NCI-H69 (cell line): ENCODE measurements at regions not wholly inside any gene's neighbourhood (a gene's known extent, or its start where the extent isn't known, plus 50 kb on each side); places are given as distances from the start of the nearest gene placed in this dataset.
"Not testable (repeated sequence)": the region's sequence is repeated elsewhere in the genome, so short reads cannot be mapped to it uniquely, and the experiment has no call there.

ENCODE experiments used
- DNase-seq: peaks from one replicate; lab custom pipeline; 2025; lab: John Stamatoyannopoulos, UW

- no peak for DNase-seq
Measured at GRCh38 chr2:187057466-187057865, 208.5 kb upstream of the ZSWIM2 start.

DNA sequence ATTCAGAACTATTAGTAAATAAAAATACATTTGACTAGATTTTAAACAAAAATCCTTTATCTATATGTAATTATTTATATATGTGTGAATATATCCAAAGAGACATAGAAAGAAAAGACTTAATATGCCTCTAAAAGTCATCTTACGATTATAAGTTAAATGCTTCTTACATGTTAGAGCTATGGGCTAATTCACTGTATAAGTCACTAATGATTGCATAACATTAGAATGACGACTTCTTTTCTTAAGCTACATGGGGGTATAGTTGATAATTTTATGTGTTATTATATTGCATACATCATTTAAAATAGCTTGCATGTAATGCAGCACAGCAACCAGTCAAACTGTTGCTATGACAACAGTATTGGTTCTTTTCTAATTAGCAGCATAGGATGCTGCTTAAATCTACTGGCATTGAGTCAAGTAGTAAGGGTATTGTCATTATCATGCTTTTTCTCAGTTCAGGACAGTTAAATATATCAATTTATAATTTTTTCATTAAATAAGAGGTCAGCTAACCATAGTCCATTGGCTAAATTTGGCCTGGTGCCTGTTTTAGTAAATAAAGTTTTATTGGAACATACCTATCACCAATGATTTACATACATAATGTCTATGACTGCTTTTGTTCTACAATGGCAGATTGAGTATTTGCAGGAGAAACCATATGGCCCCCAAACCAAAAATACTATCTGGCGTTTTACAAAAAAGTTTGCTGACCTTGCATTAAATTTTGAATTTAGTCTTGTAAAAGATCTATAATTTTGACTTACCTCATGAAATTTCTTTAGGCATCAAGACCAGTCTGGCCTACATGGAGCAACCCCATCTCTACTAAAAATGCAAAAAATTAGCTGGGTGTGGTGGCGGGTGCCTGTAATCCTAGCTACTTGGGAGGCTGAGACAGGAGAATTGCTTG is 207.7 kb upstream of the ZSWIM2 start:
- no peak for DNase-seq

DNA sequence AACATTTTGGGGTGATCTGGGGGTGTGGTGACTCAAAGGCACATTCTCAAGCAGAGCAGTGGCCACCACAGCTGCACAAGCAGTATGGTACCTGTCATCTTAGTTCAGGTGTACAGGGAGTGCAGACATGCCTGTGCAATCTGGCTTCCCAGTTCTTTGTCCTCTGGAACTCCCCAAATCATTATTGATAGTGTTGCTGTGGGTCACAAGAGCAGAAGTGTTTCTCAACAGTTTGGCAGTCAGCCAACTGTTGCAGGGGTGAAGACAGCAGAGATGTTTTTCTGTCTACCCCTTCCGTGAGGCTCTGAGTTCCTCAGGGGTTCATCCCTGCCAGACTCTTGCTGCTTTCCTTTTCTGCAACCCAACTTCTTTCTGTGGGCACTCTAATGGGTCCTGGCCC is 206.5 kb upstream of the ZSWIM2 start:
- DNase-seq = peak; percentile 50

GRCh38 chr2:187054501-187055319 is 205.7 kb upstream of the ZSWIM2 start:
- DNase-seq = peak; percentile 7

GRCh38 chr2:187051350-187051749 is 202.4 kb upstream of the ZSWIM2 start:
- DNase-seq = no peak

- DNase-seq = no peak
Measured at GRCh38 chr2:187050409-187050998, 201.5 kb upstream of the ZSWIM2 start.

GRCh38 chr2:187037310-187037709 is 188.3 kb upstream of the ZSWIM2 start:
- peak; percentile 10 for DNase-seq

DNA sequence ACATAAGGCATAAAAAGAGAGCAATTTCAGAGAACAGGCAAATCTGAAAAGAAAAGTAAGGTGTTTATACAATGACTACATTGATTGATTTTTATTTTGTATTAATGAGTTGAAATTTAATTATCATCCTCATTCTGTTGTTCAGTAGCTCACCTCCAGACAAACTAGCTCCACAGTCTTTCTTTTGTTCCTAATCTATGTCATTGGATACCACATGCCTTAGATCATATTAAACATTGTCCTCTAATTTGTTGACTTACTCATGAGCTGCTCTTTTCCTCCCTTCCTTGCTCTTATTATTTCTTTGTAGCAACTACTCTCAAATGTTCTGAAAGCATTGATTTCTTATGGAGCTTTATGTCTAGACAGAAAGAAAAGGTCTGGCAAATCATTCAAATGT is 185.5 kb upstream of the ZSWIM2 start:
- DNase-seq = peak; percentile 11

- no peak for DNase-seq
Measured at GRCh38 chr2:187024739-187025138, 175.8 kb upstream of the ZSWIM2 start.

DNA sequence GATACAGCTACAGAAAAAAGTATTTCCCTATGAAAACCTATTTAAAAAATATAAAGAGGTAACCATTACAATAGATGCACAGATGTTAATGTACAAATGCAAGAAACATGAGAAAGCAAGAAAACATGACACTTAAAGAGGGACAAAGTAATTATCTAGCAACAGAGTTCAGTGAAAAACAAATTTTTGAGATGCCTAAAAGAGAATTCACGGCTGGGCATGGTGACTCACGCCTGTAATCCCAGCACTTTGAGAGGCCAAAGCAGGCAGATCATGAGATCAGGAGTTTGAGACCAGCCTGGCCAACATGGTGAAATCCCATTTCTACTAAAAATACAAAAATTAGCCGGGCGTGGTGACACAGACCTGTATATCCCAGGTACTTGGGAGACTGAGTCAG is 175.0 kb upstream of the ZSWIM2 start:
- not testable (repeated sequence) for DNase-seq

DNA sequence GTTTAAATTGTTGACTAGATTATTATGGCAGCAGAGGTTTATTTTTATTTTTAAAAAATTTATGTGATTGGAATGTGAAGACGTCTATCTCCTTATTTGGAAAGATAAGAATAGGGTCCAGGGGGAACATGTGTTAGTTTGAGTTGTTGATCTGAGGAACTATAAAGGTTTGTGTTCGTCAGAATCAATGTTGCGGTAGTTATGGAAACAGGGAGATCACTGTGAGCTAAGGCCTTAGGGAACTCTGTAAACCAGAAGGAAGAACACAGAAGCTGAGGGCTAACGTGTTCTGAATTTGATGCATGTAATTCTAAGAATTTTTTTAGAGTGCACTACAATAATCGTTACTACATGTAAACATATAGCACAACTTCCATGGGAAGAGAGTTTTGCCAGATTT is 168.5 kb upstream of the ZSWIM2 start:
- DNase-seq = no peak

- DNase-seq = no peak
Measured at GRCh38 chr2:187013058-187013457, 164.1 kb upstream of the ZSWIM2 start.

DNA sequence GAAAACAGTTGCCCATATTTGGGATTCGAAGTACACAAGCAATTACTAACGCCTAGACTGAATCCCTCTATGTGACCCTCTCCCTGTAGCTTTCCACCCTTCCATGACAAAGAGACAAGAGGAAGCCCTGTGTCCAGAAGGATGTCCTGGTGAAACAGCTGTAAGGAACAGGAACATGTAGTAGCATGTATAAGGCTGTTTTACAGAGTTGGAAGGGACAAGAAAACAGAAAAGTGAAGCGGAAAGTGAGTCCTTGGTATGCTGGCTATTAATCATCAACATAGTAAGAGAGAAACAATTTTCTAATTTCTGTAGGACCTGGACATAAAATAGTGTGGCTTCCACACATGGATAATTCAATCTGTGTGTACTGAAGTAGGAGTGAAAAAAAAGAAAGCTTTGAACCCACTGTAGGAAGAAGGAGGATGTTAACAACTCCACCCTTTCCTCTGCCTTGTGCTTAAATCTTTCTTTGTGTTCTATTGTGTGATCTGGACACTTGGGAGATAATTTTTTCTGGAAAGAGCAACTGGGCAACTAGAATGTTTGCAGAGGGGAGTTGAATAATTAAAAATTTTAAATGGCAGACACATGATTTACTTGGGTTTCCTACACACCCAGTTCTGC is 162.3 kb upstream of the ZSWIM2 start:
- no peak for DNase-seq

- no peak for DNase-seq
Measured at GRCh38 chr2:187009483-187010239, 160.7 kb upstream of the ZSWIM2 start.

DNA sequence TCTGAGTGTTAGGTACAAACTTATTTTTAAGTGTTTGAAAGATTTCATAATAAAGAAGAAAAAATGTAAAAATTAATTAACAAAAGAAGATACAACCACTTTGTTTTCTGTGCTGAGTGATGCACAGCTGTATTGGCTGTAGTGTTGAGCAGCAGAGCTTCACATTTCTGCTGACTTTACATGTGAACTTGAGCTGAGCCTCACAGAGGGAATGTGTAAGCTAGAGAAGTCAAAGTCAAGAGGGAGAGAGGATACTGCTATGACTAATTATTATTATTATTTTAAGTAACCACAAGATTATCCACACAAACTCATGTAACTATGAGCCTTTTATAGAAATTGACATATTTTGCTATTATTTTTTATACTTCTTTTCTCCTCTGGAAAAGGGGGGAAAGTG is 159.1 kb upstream of the ZSWIM2 start:
- DNase-seq = no peak

DNA sequence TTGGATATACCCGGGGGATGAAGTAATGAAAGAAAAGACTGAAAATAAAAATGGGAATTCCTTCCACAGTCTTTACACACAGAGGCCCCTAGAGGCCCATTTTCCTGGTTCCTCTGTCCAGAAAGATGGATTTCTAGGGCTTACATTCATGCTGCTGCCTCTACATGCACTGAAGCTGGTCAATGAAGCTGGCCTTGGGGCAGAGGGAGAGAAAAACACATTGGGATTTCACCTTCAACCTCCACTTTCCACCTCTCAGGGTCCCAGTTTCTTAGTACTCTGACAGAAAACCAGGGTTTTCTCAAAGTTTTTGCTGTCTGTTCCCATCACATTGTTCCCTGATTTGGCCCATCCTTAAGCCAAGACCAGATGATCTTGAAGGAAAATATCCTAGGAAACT is 154.6 kb upstream of the ZSWIM2 start:
- no peak for DNase-seq

DNA sequence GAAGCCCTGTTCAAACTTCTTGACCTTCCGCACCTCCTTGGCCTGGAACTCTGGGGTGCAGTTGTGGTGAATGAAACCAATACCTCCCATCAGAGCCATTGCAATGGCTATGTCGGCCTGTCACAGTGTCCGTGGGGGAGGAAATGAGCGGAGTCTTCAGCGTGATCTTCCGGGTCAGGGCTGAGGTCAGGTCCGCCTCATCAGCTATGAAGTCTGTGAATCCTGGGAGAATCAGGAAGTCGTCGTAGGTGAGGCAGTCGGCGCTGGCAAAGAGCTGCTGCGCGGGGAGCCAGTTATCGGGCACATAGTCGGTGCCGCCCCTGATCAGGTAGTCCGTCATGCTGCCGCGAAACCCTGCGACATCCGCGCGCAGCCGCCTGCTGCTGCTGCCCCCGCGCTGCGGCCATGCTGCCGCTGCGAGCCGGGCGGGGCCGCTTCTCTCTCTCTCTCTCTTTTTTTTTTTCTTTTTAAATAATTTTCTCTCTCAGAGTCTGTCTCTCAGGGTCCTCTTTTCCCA is 154.1 kb upstream of the ZSWIM2 start:
- DNase-seq = no peak

- no peak for DNase-seq
Measured at GRCh38 chr2:187002242-187002641, 153.3 kb upstream of the ZSWIM2 start.

GRCh38 chr2:187001248-187001647 is 152.3 kb upstream of the ZSWIM2 start:
- DNase-seq = no peak

DNA sequence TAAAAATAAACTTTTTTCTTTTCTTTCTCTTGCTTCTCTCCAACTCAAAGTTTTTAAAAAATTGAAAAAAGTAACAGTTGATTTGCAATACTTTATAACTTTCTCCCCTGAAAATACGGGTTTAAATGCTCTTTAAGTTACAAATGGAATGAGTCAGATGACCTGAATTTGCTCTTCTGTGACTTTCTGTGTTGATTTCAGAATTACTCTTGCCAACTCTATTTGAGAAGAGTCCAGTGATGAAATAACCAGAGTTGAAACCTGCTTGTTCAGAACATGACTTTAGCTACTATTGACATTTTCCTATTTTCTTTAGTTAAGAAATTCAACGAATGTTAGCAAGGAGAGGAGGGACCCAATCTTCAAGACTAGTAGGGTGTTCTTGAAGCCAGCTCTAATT is 146.1 kb upstream of the ZSWIM2 start:
- DNase-seq = no peak

- DNase-seq = peak; percentile 82
Measured at GRCh38 chr2:186992597-186992996, 143.6 kb upstream of the ZSWIM2 start.
